Adrenal gland (tissue), 9 donors: ENCODE measurements at regions not wholly inside any gene's neighbourhood (a gene's known extent, or its start where the extent isn't known, plus 50 kb on each side); places are given as distances from the start of the nearest gene placed in this dataset.

ENCODE experiments used
- DNase-seq, 7 donors: peaks; one replicate each; pipeline ENCODE4 v3.0.0-alpha.2; 2019 to 2020
- H3K27ac ChIP-seq, 5 donors: fragments of 200-600 bp; sonication (generic) in 4 of 5; 1 replicate in 3 of 5; 2 replicates in 2 of 5; pipeline versions ENCODE4 v1.5.1 to v1.8.0; 2016 to 2020; ENCODE audit warnings: mild to moderate bottlenecking in 1 of 5
- H3K27me3 ChIP-seq: fragments of 200-600 bp; 2 replicates; pipeline ENCODE4 v1.8.0; 2021
- H3K36me3 ChIP-seq, 2 donors: fragments of 200-600 bp; replicated peaks in 1 of 2; 1 replicate in 1 of 2; 2 replicates in 1 of 2; pipeline versions ENCODE4 v1.5.1 to v1.8.0; 2018 to 2022
- H3K4me1 ChIP-seq, 2 donors: fragments of 200-600 bp; replicated peaks in 1 of 2; 1 replicate in 1 of 2; 2 replicates in 1 of 2; pipeline versions ENCODE4 v1.5.1 to v1.8.0; 2018 to 2021
- H3K4me3 ChIP-seq, 4 donors: fragments of 200-600 bp; sonication (generic) in 3 of 4; one replicate each; pipeline ENCODE4 v1.5.1; 2016 to 2018
- H3K9me3 ChIP-seq, 3 donors: fragments of 200-600 bp; sonication (generic) in 1 of 3; replicated peaks in 1 of 3; 1 replicate in 2 of 3; 2 replicates in 1 of 3; pipeline versions ENCODE4 v1.5.1 to v1.8.0; 2016 to 2021
- CTCF ChIP-seq, 6 experiments: fragments of 450-650 bp in 4 of 6; fragments of 200-600 bp in 2 of 6; sonication (generic) in 1 of 6; IDR thresholded peaks; 1 replicate in 5 of 6; 2 replicates in 1 of 6; pipeline versions ENCODE4 v1.5.1 to v1.8.0; 2016 to 2021; ENCODE audit warnings: antibody characterized with exemption in 6 of 6, mild to moderate bottlenecking in 2 of 6, moderate library complexity in 1 of 6
- POLR2A ChIP-seq, 2 donors: fragments of 450-650 bp; IDR thresholded peaks; one replicate each; pipeline ENCODE4 v1.6.1; 2017; ENCODE audit warnings: antibody characterized with exemption in 2 of 2, mild to moderate bottlenecking in 2 of 2, moderate library complexity in 1 of 2
- WGBS, 4 donors: extraction: QIAGEN DNeasy Blood & Tissue Kit in 2 of 4; methylation state at CpG; one replicate each; pipeline versions ENCODE4 v1.1.5 to v1.1.7; 2013 to 2017; 5-methylcytosine and 5-hydroxymethylcytosine counted together
- intact Hi-C, 2 donors: fragments of 100-400 bp; cut with DNase I; formaldehyde crosslinking; loops; one replicate each; pipeline versions ENCODE4 v1.14.1 to v1.15.0; 2022 to 2023
- donor health status: healthy with polysubstance abuse.
- donor health status: Bipolar disorder and iron deficiency.
- donor health status: DM: yes; HTN: yes; CAD: no.
- donor health status: DM: no; HTN: no; CAD: no.
- donor health status: DM: no; HTN: no; CAD: no.

DNA sequence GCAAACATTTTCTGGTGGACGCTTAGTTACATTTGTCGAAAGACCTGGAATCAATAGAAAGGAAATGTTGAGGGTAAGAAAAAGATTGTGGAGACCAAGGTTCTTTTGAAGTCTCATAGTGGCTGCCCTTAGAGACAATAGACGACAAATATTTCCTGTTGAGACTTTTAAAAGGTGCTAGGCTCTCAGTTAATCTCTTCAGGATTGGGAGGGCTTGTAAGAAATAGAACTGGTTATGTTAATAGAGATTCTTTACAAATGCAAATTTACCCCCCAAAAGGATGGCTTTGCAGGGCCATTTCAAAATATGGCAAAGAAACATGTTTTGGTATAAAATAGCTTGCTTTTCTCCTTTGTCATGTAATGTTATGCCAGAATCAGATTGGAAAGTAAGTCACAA lies 428.2 kb upstream of the CTNND2 start:
- TF ChIP-seq CTCF (IDR thresholded peaks at IDR 0.05) (no peak), POLR2A (IDR thresholded peaks at IDR 0.05) (no peak)
- Histone ChIP-seq H3K4me3 (no peak overlapping the region), H3K9me3 (no peaks in the 10 kb centered on the region), H3K4me1 (no peaks in the 10 kb centered on the region), H3K36me3 (no peaks in the 10 kb centered on the region), H3K27me3 (no peaks in the 10 kb centered on the region), H3K27ac (no peak overlapping the region)
- 26 to 45% (median 39%) methylated on average over 3 of the region's 3 CpGs for WGBS, 4 donors
- DNase-seq = no peak
- intact Hi-C loops = no loop called here

GRCh38 chr5:12330993-12331588 lies 426.8 kb upstream of the CTNND2 start:
- Histone ChIP-seq H3K27ac (no peak overlapping the region), H3K4me1 (no peaks in the 10 kb centered on the region), H3K27me3 (no peaks in the 10 kb centered on the region), H3K4me3 (no peak overlapping the region), H3K9me3 (no peaks in the 10 kb centered on the region), H3K36me3 (no peaks in the 10 kb centered on the region)
- DNase-seq = no peak
- intact Hi-C loops = no loop called here
- WGBS, 4 donors = 59 to 64% (median 61%) methylated on average over 9 of the region's 9 CpGs
- no peak for TF ChIP-seq POLR2A (IDR thresholded peaks at IDR 0.05)
- no peak for TF ChIP-seq CTCF (IDR thresholded peaks at IDR 0.05)

DNA sequence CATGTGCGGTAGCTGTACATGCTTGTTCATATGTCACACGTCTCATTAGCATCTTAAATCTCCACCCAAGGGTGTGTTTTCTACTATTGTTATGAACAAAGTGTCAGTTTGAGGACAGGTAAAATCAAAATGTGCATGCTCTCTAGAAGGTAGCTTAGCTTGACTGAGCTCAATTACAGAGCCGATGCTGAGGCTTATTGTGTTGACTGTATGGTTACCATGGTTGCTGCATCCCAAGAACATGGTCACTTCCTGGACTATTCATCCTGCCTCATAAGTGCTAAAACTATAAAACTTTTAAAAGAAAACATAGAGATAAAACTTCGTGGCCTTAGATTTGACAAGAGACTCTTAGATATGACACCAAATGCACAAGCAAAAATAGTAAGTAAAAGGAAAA lies 426.1 kb upstream of the CTNND2 start:
- no peak for DNase-seq
- Histone ChIP-seq H3K4me1 (no peaks in the 10 kb centered on the region), H3K9me3 (no peaks in the 10 kb centered on the region), H3K27me3 (no peaks in the 10 kb centered on the region), H3K27ac (no peak overlapping the region), H3K36me3 (no peaks in the 10 kb centered on the region), H3K4me3 (no peak overlapping the region)
- TF ChIP-seq POLR2A (IDR thresholded peaks at IDR 0.05) (no peak), CTCF (IDR thresholded peaks at IDR 0.05) (no peak)
- WGBS, 4 donors = 59 to 66% (median 60%) methylated on average over 4 of the region's 4 CpGs
- intact Hi-C loops = no loop called here

- H3K4me3 ChIP-seq = no peak overlapping the region
- no peak for DNase-seq
- H3K27me3 ChIP-seq = no peaks in the 10 kb centered on the region
- no peak overlapping the region for H3K27ac ChIP-seq
- H3K9me3 ChIP-seq = no peaks in the 10 kb centered on the region
- no peak for TF ChIP-seq POLR2A (IDR thresholded peaks at IDR 0.05)
- no peak for TF ChIP-seq CTCF (IDR thresholded peaks at IDR 0.05)
- 39 to 52% (median 45%) methylated on average over 7 of the region's 7 CpGs for WGBS, 4 donors
- no peaks in the 10 kb centered on the region for H3K4me1 ChIP-seq
- intact Hi-C loops = no loop called here
- no peaks in the 10 kb centered on the region for H3K36me3 ChIP-seq
Measured at GRCh38 chr5:12323637-12324229, 419.5 kb upstream of the CTNND2 start.
